ENCODE measurements at regions not wholly inside any gene's neighbourhood (a gene's known extent, or its start where the extent isn't known, plus 50 kb on each side); places are given as distances from the start of the nearest gene placed in this dataset.
A peak's percentile ranks its signal among the peaks of the same experiment; 100 is the strongest.

DNA sequence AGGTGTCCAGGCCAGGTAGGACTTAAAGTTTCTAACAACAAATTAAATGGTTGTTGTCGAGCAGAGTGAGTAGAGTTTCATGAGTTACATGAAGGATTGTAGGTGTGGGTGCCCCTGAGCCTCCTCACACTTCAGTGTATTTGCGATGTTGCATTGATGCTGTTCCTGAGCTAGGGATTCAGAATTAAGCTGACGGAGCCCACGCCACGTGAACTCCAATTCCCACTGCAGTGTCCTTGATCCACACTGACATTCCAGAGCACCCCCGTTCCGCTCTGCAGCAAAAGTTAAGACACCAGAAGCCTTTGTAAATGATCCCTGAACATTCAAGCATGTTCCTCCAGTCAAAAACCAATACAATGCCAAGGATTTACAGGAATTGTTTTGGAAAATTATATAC, 78.8 kb upstream of the SEC61G start:
- 54 to 82% methylated on average over 7 of the region's 7 CpGs for WGBS, 2 donors
- Histone ChIP-seq H3K36me3 (ENCODE audit: low read depth, missing control alignments) (no peaks in the 10 kb centered on the region), H3K9me3 (no peaks in the 10 kb centered on the region), H3K4me1 (peaks cover 19% of the 10 kb centered on the region), H3K27ac (peak overlapping the region; percentile 65 to 77), H3K4me3 (no peak overlapping the region), H3K27me3 (no peaks in the 10 kb centered on the region)
- no peak for DNase-seq
- TF ChIP-seq POLR2A (IDR thresholded peaks at IDR 0.05): no peak
- no peak for TF ChIP-seq CTCF (IDR thresholded peaks at IDR 0.05)
- intact Hi-C loops (cut with DNase I; ENCODE audit: low total_unique reads): no loop called here

DNA sequence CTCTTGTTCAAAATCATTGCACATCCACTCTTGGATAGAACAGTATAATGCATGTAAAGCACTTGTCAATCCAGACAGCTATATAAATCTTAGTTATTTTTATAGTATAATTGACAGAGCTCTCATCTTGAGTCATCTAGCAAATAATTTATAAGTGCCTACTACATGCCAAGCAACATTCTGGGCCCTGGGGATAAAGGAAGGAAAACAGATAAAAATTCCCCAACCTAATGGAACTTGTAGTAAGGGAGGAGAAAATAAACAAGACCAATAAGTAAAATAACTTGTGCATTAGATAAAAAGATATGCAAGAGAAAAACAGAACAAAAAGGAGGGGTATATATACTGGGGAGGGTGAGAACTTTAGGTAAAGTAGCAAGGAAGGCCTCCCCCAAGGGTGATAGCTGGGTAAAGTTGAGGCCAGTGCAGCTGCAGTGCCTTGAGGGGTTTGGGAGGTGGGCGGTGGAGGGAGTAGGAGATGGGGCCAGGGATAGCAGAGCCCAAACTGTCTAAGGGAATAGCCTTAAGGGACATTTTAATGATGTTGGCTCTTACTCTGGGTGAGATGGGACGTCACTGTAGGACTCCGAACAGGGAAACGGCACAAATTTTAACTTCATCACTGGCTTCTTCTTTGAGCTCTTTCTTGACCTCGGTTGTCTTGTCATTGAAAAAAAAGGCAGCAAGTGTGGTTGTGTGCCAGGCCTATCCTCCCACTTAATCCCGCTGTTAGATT, 79.3 kb upstream of the SEC61G start:
- TF ChIP-seq CTCF (IDR thresholded peaks at IDR 0.05) (no peak), POLR2A (IDR thresholded peaks at IDR 0.05) (no peak)
- Histone ChIP-seq H3K27me3 (no peaks in the 10 kb centered on the region), H3K36me3 (ENCODE audit: low read depth, missing control alignments) (no peaks in the 10 kb centered on the region), H3K9me3 (no peaks in the 10 kb centered on the region), H3K4me1 (peaks cover 19% of the 10 kb centered on the region), H3K27ac (peak overlapping the region in 1 of 2 donors; percentile 77), H3K4me3 (no peak overlapping the region)
- no peak for DNase-seq
- intact Hi-C loops (cut with DNase I; ENCODE audit: low total_unique reads): no loop called here
- 74 to 82% methylated on average over 6 of the region's 6 CpGs for WGBS, 2 donors

GRCh38 chr7:54839575-54840213, 80.7 kb upstream of the SEC61G start:
- Histone ChIP-seq H3K4me1 (peaks cover 19% of the 10 kb centered on the region), H3K36me3 (ENCODE audit: low read depth, missing control alignments) (no peaks in the 10 kb centered on the region), H3K9me3 (no peaks in the 10 kb centered on the region), H3K27ac (no peak overlapping the region), H3K27me3 (no peaks in the 10 kb centered on the region), H3K4me3 (no peak overlapping the region)
- WGBS, 2 donors: 69 to 77% methylated on average over 7 to 9 of the region's 9 CpGs
- DNase-seq: peak; percentile 76
- intact Hi-C loops (cut with DNase I; ENCODE audit: low total_unique reads): no loop called here
- TF ChIP-seq POLR2A (IDR thresholded peaks at IDR 0.05) (no peak), CTCF (IDR thresholded peaks at IDR 0.05) (peak in 1 of 3 experiments; percentile 49)

DNA sequence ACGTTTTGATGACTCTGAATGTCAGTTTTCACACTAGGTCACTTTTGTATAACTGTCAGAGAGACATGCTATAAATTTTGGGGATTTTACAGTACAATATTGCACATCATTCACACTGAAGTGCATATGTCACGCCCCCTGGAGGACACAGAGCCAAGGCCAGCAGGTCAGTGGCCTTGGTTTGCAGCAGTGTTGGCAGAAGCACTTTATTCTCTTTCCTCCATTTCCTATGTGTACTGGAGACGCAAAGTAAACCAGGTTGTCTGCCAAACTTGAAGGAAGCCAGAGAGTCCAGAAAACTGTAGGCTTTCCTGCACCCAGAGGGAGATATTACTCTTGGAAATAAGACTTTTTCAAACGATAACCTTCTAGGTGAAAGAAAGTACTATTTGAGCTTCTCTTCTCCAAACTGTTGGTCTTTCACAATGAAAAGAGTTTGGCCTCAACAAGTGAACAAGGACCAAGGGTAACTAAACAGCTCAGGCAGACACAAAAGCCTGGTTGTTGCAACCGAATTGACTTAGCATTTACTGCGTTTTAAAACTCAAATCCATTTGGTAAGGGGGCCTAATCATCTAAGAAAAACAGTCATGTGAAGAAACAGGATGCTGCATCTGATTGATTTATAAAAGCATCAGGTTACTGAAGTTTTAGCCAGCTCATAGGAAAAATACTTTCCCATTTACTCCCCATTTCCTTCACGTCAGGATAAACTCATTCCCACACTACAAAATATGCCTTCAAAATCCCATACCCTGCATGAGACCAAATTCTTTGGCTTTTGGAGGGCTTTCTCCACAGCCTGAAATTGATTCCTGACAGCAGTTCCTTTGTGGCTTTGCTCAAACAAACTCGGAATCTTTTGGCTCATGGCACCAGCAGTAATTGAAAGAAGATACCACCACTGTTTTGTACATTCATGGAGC, 83.0 kb upstream of the SEC61G start:
- DNase-seq: peak; percentile 40
- Histone ChIP-seq H3K9me3 (no peaks in the 10 kb centered on the region), H3K36me3 (ENCODE audit: low read depth, missing control alignments) (no peaks in the 10 kb centered on the region), H3K4me1 (peaks cover 19% of the 10 kb centered on the region), H3K27me3 (no peaks in the 10 kb centered on the region), H3K4me3 (no peak overlapping the region), H3K27ac (no peak overlapping the region)
- intact Hi-C loops (cut with DNase I; ENCODE audit: low total_unique reads): no loop called here
- TF ChIP-seq CTCF (IDR thresholded peaks at IDR 0.05) (no peak), POLR2A (IDR thresholded peaks at IDR 0.05) (no peak)
- WGBS, 2 donors: 45 to 47% methylated on average over 8 of the region's 8 CpGs
